Small intestine (tissue), 7 donors: ENCODE measurements at regions not wholly inside any gene's neighbourhood (a gene's known extent, or its start where the extent isn't known, plus 50 kb on each side); places are given as distances from the start of the nearest gene placed in this dataset.

Experiments
- DNase-seq, 2 donors: peaks; one replicate each; pipeline versions ENCODE4 v3.0.0 to v3.0.0-alpha.2; 2013
- FAIRE-seq: peaks from 2 replicates; lab custom pipeline; 2012; peaks lifted over from hg19 to GRCh38; lab: Jason Lieb, UNC
- H3K27ac ChIP-seq, 3 donors: one replicate each; pipeline ENCODE4 v1.5.1; 2013; ENCODE audit warnings: low read length in 2 of 3, mild to moderate bottlenecking in 2 of 3, control low read depth in 1 of 3, inconsistent platforms in 1 of 3, low read depth in 1 of 3, moderate library complexity in 1 of 3
- H3K27me3 ChIP-seq, 3 donors: one replicate each; pipeline ENCODE4 v1.6.1; 2013; ENCODE audit warnings: low read length in 3 of 3, inconsistent platforms in 1 of 3; ENCODE audit not compliant: control insufficient read depth in 3 of 3, insufficient read depth in 3 of 3
- H3K36me3 ChIP-seq, 3 donors: one replicate each; pipeline ENCODE4 v1.6.1; 2013; ENCODE audit warnings: low read length in 3 of 3, inconsistent platforms in 1 of 3, low read depth in 1 of 3, mild to moderate bottlenecking in 1 of 3, moderate library complexity in 1 of 3; ENCODE audit not compliant: control insufficient read depth in 3 of 3, insufficient read depth in 2 of 3
- H3K4me1 ChIP-seq, 3 donors: one replicate each; pipeline ENCODE4 v1.6.1; 2013; ENCODE audit warnings: low read length in 2 of 3, inconsistent platforms in 1 of 3, low read depth in 1 of 3, mild to moderate bottlenecking in 1 of 3, moderate library complexity in 1 of 3; ENCODE audit not compliant: control insufficient read depth in 3 of 3, insufficient read depth in 2 of 3
- H3K4me3 ChIP-seq, 3 donors: one replicate each; pipeline ENCODE4 v1.5.1; 2013; ENCODE audit warnings: low read length in 3 of 3, control low read depth in 1 of 3, inconsistent platforms in 1 of 3, low read depth in 1 of 3, mild to moderate bottlenecking in 1 of 3, moderate library complexity in 1 of 3
- H3K9me3 ChIP-seq, 2 donors: one replicate each; pipeline ENCODE4 v1.6.1; 2013; ENCODE audit warnings: low read depth in 1 of 2, low read length in 1 of 2; ENCODE audit not compliant: control insufficient read depth in 2 of 2, insufficient read depth in 1 of 2
- WGBS, 3 donors: extraction: QIAGEN DNeasy Blood & Tissue Kit; methylation state at CpG; one replicate each; pipeline ENCODE4 v1.1.7; 2013; 5-methylcytosine and 5-hydroxymethylcytosine counted together
- donor health status: healthy with polysubstance abuse.
- donor health status: control.
- donor health status: control.
- donor health status: Bipolar disorder and iron deficiency.
- donor health status: healthy.

DNA sequence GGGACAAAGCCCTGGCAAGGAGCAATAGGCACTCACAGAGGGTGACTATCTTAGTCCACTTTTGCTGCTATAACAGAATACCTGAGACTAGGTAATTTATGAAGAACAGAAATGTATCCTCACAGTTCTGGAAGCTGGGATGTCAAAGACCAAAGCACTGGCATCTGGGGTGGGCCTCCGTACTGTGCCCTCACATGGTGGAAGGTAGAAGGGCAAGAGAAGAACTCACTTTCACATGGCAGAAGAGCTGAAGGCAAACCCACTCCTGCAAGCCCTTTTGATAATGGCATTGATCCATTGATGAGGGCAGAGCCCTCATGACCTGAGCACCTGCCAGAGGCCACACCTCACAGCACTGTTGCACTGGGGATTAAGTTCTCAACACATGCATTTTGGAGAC is 173.4 kb upstream of the C2CD4B start:
- Histone ChIP-seq H3K9me3 (peaks cover 0 to under 1% of the 10 kb centered on the region in 2 donors), H3K4me1 (no peaks in the 10 kb centered on the region), H3K27me3 (no peaks in the 10 kb centered on the region), H3K36me3 (no peaks in the 10 kb centered on the region), H3K27ac (no peak overlapping the region), H3K4me3 (no peak overlapping the region)
- DNase-seq (no peak), FAIRE-seq (no peak)
- WGBS, 3 donors, result 60 to 86% (median 82%) methylated on average over 1 of the region's 1 CpG

DNA sequence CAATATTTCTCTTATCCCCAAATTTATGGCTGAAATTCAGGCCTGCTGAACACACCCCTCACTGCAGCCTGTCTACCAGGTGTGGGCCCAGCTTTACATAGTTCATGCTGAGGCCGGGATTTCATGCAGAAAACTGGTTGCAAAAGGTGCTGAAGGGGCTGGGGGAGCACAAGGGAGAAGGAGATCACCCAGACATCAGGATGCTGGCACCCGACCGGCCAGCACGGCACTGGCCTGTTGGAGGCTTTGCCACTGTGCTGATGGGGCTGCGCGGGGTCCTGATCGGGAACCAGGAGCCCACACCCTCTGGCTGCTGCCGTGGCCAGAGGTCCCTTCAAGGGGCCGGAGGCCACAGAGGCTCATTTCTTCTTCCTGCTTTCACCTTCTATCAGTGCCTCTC is 177.9 kb upstream of the C2CD4B start:
- DNase-seq (no peak), FAIRE-seq (no peak)
- Histone ChIP-seq H3K36me3 (no peaks in the 10 kb centered on the region), H3K27me3 (no peaks in the 10 kb centered on the region), H3K4me1 (no peaks in the 10 kb centered on the region), H3K4me3 (no peak overlapping the region), H3K27ac (no peak overlapping the region), H3K9me3 (no peaks in the 10 kb centered on the region)
- WGBS, 3 donors, result 94 to 96% (median 94%) methylated on average over 3 to 9 of the region's 9 CpGs

DNA sequence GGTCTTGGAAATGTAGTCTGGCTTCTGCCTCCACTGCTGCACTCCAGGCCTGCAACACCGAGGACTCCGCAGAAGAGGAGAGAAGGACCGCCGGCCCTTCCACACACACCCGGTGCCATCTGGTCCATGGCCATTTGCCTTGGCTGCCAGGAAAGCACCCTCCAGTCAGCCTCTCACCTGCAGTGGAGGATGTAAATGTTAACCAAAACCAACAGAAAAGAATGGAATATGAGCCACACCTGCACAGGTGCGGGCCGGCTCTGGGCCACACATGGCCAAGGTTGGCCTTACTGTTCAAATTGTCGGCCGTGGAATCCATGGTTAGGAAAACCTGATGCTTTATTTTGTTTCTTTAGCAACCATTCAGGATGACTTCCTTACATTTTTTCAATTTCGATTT is 178.3 kb upstream of the C2CD4B start:
- Histone ChIP-seq H3K27me3 (no peaks in the 10 kb centered on the region), H3K4me3 (no peak overlapping the region), H3K27ac (no peak overlapping the region), H3K4me1 (no peaks in the 10 kb centered on the region), H3K9me3 (no peaks in the 10 kb centered on the region), H3K36me3 (no peaks in the 10 kb centered on the region)
- FAIRE-seq, result no peak
- WGBS, 3 donors, result 88 to 92% (median 91%) methylated on average over 10 of the region's 10 CpGs
- no peak for DNase-seq

DNA sequence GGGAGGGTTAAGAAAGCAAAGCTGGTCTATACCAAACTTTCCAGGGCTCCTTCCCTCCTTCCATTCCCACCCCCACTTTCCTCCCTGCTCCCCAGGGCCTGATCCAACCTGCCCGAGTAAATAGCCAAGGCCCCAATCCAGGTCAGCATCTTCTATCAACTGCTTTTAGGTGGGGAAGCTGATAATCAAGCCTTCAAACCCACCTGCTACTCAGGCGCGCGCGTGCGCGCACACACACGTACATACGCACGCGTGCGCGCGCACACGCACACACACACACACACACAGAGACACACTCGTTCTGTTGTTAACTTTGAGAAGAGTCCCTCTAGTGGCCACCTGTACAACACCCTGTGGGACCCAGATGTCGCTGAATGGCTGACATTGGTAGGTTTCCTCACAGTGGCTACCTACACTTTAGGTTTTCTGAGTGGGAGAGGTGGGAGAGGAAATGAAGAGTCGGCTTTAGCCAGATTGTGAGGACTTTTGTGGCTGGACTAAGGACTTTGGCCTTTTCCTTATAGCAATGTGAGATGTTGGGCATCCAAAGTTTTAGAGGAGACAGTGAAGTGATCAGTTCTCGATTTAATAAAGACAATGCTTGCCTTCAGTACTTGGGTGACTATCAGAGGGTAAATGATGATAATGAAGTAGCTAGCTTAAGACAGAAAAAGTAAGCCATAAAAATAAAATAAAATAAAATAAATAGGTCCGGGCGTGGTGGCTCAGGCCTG is 179.9 kb upstream of the C2CD4B start:
- Histone ChIP-seq H3K27ac (no peak overlapping the region), H3K4me3 (peak overlapping the region in 2 of 3 donors; percentile 14 to 18)
- FAIRE-seq, result no peak

DNA sequence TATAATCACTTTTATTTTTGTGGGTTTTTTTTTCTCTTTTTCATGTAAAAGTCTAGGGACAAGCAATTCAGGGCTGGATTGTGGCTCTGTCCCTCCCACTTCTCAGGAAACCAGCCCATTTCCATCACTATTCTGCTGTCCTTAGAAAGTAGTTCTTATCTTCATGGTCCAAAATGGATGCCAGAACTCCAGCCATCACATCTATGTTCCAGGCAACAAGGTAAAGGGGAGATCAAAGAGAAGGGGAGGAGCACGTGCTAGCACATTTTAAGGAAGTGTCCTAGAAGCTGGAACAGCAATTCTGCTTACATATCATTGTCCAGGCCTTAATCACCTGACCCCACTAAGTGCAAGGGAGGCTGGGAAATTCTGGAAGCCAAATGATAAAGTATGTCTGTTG is 181.1 kb upstream of the C2CD4B start:
- no peaks in the 10 kb centered on the region for H3K9me3 ChIP-seq
- no peak overlapping the region for H3K27ac ChIP-seq
- H3K36me3 ChIP-seq, result no peaks in the 10 kb centered on the region
- no peaks in the 10 kb centered on the region for H3K27me3 ChIP-seq
- H3K4me1 ChIP-seq, result no peaks in the 10 kb centered on the region
- H3K4me3 ChIP-seq, result no peak overlapping the region
- 60 to 94% (median 74%) methylated on average over 1 of the region's 1 CpG for WGBS, 3 donors
- no peak for FAIRE-seq
- DNase-seq, result no peak

More for the DNA sequence above, 179.9 kb upstream of the C2CD4B start:
- DNase-seq, result peak; percentile 87 to 88
- no peaks in the 10 kb centered on the region for H3K9me3 ChIP-seq
- no peaks in the 10 kb centered on the region for H3K36me3 ChIP-seq
- H3K4me1 ChIP-seq, result no peaks in the 10 kb centered on the region
- no peaks in the 10 kb centered on the region for H3K27me3 ChIP-seq
- WGBS, 3 donors, result 28 to 31% (median 31%) methylated on average over 21 of the region's 21 CpGs

DNA sequence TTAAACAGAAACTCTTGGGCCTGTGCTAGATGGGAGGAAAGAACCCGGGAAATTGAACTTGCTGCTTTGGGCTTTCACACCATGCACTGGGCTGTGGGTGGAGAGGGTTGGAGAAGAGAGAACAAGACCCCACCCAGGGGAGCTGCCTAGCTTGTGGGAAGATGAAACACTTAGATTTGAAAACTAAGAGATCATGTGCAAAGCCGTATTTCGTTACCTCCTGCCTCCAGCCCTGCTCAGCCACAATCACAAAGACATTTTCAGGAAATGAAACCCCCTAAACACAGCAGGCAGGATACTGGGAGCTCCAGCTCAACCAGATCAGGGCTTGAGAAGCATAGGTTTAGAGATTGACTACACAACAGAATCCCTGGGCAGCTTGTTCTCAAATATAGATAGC is 183.0 kb upstream of the C2CD4B start:
- FAIRE-seq, result no peak
- DNase-seq, result no peak
- no peaks in the 10 kb centered on the region for H3K9me3 ChIP-seq
- 78 to 92% (median 86%) methylated on average over 3 of the region's 3 CpGs for WGBS, 3 donors
- H3K4me3 ChIP-seq, result no peak overlapping the region
- no peaks in the 10 kb centered on the region for H3K36me3 ChIP-seq
- no peaks in the 10 kb centered on the region for H3K4me1 ChIP-seq
- no peak overlapping the region for H3K27ac ChIP-seq
- H3K27me3 ChIP-seq, result no peaks in the 10 kb centered on the region

DNA sequence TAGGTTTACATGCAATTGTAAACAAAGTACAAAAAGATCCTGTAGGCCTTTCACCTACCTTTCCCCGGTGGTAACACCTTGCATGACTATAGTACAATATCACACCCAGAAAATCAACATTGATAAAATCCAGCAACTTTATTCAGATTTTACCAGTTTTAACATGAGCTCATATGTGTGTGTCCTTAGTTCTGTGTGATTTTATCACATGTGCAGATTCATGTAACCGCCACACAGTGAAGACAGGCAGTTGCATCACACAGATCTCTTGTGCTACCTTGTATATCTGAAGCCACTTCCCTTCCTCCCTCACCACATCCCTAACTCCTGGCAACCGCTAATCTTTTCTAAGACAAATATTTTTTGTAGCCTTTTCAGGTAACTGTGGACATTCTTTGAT is 183.5 kb upstream of the C2CD4B start:
- FAIRE-seq, result no peak
- no peaks in the 10 kb centered on the region for H3K27me3 ChIP-seq
- H3K27ac ChIP-seq, result no peak overlapping the region
- no peaks in the 10 kb centered on the region for H3K36me3 ChIP-seq
- no peaks in the 10 kb centered on the region for H3K9me3 ChIP-seq
- no peak overlapping the region for H3K4me3 ChIP-seq
- H3K4me1 ChIP-seq, result no peaks in the 10 kb centered on the region
- no peak for DNase-seq
- WGBS, 3 donors, result 66 to 80% (median 76%) methylated on average over 3 of the region's 3 CpGs

DNA sequence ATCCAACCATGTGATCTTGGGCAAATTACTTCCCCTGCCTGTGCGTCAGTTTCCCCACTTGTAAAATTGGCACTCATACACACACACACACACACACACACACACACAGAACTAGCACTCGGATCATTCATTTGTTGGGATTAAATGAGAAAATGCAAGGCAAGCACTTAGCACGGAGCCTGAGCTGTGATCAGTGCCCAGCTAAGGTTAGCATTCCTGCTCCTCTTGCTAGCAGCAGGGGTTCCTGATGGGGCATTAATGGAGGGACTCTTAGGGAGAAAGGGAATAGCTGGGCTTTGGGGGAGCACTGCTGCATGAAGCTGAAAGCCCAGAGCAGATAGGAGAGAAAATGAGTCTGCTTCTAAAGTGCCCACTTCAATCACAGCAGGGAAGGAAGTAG is 187.7 kb upstream of the C2CD4B start:
- Histone ChIP-seq H3K4me1 (no peaks in the 10 kb centered on the region), H3K27ac (no peak overlapping the region), H3K9me3 (no peaks in the 10 kb centered on the region), H3K36me3 (no peaks in the 10 kb centered on the region), H3K27me3 (no peaks in the 10 kb centered on the region), H3K4me3 (no peak overlapping the region)
- no peak for FAIRE-seq
- DNase-seq, result no peak
- 72 to 77% (median 76%) methylated on average over 3 of the region's 3 CpGs for WGBS, 3 donors

DNA sequence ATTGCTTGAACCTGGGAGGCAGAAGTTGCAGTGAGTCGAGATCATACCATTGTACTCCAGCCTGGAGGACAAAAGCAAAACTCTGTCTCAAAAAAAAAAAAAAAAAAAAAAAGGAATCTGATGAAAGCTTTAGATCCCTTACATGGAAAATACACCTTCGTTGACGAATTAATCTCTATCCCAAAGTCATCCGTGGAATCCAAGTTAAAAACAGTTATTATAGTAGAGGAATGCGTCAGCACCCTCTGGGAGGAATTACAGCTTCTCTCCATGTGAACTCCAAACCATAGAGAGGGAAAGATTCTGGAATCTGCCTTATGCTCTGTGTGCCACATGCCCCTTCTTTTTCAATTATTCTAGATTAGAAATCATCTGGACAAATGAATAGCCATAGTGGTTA is 192.3 kb upstream of the C2CD4B start:
- DNase-seq (no peak), FAIRE-seq (no peak)
- Histone ChIP-seq H3K4me3 (no peak overlapping the region), H3K27ac (no peak overlapping the region), H3K9me3 (no peaks in the 10 kb centered on the region), H3K4me1 (no peaks in the 10 kb centered on the region), H3K27me3 (peaks cover 0 to 2% (median 2%) of the 10 kb centered on the region in 3 donors), H3K36me3 (no peaks in the 10 kb centered on the region)
- 86 to 94% (median 91%) methylated on average over 5 of the region's 5 CpGs for WGBS, 3 donors
